ENCODE measurements at regions not wholly inside any gene's neighbourhood (a gene's known extent, or its start where the extent isn't known, plus 50 kb on each side); places are given as distances from the start of the nearest gene placed in this dataset.

GRCh38 chr10:20598590-20598989, 298.5 kb downstream of the NEBL start:
- Histone ChIP-seq H4K8ac (ENCODE audit: low read depth in 2 of 2, low read length in 2 of 2) (no peak overlapping the region), H3K18ac (ENCODE audit: low read depth, low read length) (no peak overlapping the region), H2BK20ac (ENCODE audit: low read depth, low read length) (no peak overlapping the region), H3K14ac (replicated peaks; ENCODE audit: low read depth, low read length) (no peak overlapping the region), H2AK5ac (ENCODE audit: low read depth, low read length) (no peak overlapping the region), H3K4me1 (ENCODE audit: control insufficient read depth, insufficient read depth, low read length) (no peaks in the 10 kb centered on the region), H3K27ac (ENCODE audit: insufficient read depth, low read length) (no peak overlapping the region), H2BK15ac (ENCODE audit: low read depth, low read length) (no peak overlapping the region), H3K4me2 (ENCODE audit: low read depth, low read length) (no peak overlapping the region), H2AFZ (replicated peaks; ENCODE audit: low read length, poor library complexity) (no peak overlapping the region), H3K9me3 (ENCODE audit: control insufficient read depth, insufficient read depth, low read length) (peaks cover 4% of the 10 kb centered on the region; the same call in 1 of the 2 replicates), H3K27me3 (ENCODE audit: control insufficient read depth, insufficient read depth, low read length) (no peaks in the 10 kb centered on the region), H3K56ac (ENCODE audit: extremely low read depth, insufficient read depth, low read length) (no peak overlapping the region), H4K5ac (ENCODE audit: low read depth, low read length) (no peak overlapping the region), H3K4me3 (ENCODE audit: insufficient read depth, low read depth, low read length) (no peak overlapping the region), H4K20me1 (ENCODE audit: insufficient read depth, low read length) (no peaks in the 10 kb centered on the region), H3K79me1 (ENCODE audit: low read depth in 1 of 2, low read length in 2 of 2) (no peaks in the 10 kb centered on the region), H4K91ac (ENCODE audit: insufficient read depth, low read depth, low read length) (no peak overlapping the region), H3K36me3 (ENCODE audit: control insufficient read depth, insufficient read depth, low read length) (no peaks in the 10 kb centered on the region), H3K9ac (ENCODE audit: low read depth, low read length) (no peak overlapping the region), H2AK9ac (replicated peaks; ENCODE audit: low read depth, low read length, poor library complexity) (no peak overlapping the region), H2BK5ac (ENCODE audit: low read depth, low read length, poor library complexity, severe bottlenecking) (no peak overlapping the region), H2BK120ac (ENCODE audit: low read depth, low read length) (no peak overlapping the region), H3K23ac (ENCODE audit: low read depth, low read length) (no peak overlapping the region), H3K4ac (ENCODE audit: low read depth, low read length) (no peak overlapping the region), H3K9me1 (ENCODE audit: insufficient read depth, low read length) (no peaks in the 10 kb centered on the region)
- BruUV-seq (replicated peaks), result no TSS peak
- DNase-seq (peak; percentile 51), ATAC-seq (ENCODE audit: low read depth) (peak; percentile 62; the same call in 1 of the 2 replicates)
- intact Hi-C loops (cut with micrococcal nuclease) (no loop called here), dilution Hi-C loops (cut with HindIII; ENCODE audit: low sequenced_read_pairs, unreplicated experiment) (no loop called here), in situ Hi-C loops (cut with MboI; ENCODE audit: low sequenced_read_pairs) (no loop called here)
- TF ChIP-seq USF2 (IDR thresholded peaks at IDR 0.05; ENCODE audit: low read depth, low read length), result no peak
- TF ChIP-seq FOS (IDR thresholded peaks at IDR 0.05; ENCODE audit: low read depth, low read length), result peak; percentile 31; the same call in 1 of the 2 replicates
- POLR2A ChIA-PET (ENCODE audit: unreplicated experiment), result no interaction called here
- WGBS, 2 experiments (ENCODE audit: extremely low coverage in 2 of 2, insufficient read length in 1 of 2), result 0% methylated on average over 2 of the region's 3 CpGs; no CpG with 5 or more reads in 1 of the 2 experiments
- CTCF ChIA-PET, result no interaction called here

Measured in IMR-90 (cell line).